Smooth muscle cell (in vitro differentiated cells): ENCODE measurements at regions not wholly inside any gene's neighbourhood (a gene's known extent, or its start where the extent isn't known, plus 50 kb on each side); places are given as distances from the start of the nearest gene placed in this dataset.

Source experiments
- DNase-seq: peaks from one replicate; lab custom pipeline; 2025; ENCODE audit not compliant: unreplicated experiment; lab: John Stamatoyannopoulos, UW
- H2AFZ ChIP-seq: fragments of 200-600 bp; sonication (generic); 2 replicates; pipeline ENCODE4 v1.6.0; 2016; ENCODE audit warnings: antibody characterized with exemption, low read depth, mild to moderate bottlenecking
- H3F3A ChIP-seq: fragments of 200-600 bp; sonication (generic); 2 replicates; pipeline ENCODE4 v1.6.0; 2017; ENCODE audit warnings: antibody characterized with exemption, low read depth
- H3K27ac ChIP-seq: fragments of 200-600 bp; sonication (generic); 2 replicates; pipeline ENCODE4 v1.5.1; 2016; ENCODE audit warnings: low read depth, mild to moderate bottlenecking
- H3K27me3 ChIP-seq: fragments of 200-600 bp; sonication (generic); 2 replicates; pipeline ENCODE4 v1.6.1; 2016; ENCODE audit warnings: low read depth, mild to moderate bottlenecking
- H3K36me3 ChIP-seq: fragments of 200-600 bp; sonication (generic); 2 replicates; pipeline ENCODE4 v1.5.1; 2016; ENCODE audit warnings: low read depth
- H3K4me1 ChIP-seq: fragments of 200-600 bp; sonication (generic); 2 replicates; pipeline ENCODE4 v1.5.1; 2016; ENCODE audit warnings: low read depth
- H3K4me2 ChIP-seq: fragments of 200-600 bp; sonication (generic); 2 replicates; pipeline ENCODE4 v1.6.0; 2016; ENCODE audit warnings: mild to moderate bottlenecking
- H3K4me3 ChIP-seq: fragments of 200-600 bp; sonication (generic); 2 replicates; pipeline ENCODE4 v1.5.1; 2016; ENCODE audit warnings: mild to moderate bottlenecking
- H3K79me2 ChIP-seq: fragments of 200-600 bp; sonication (generic); 2 replicates; pipeline ENCODE4 v1.6.0; 2016; ENCODE audit warnings: low read depth, mild to moderate bottlenecking
- H3K9ac ChIP-seq: fragments of 200-600 bp; sonication (generic); 2 replicates; pipeline ENCODE4 v1.6.0; 2016; ENCODE audit warnings: low read depth
- H3K9me3 ChIP-seq: fragments of 200-600 bp; sonication (generic); replicated peaks from 2 replicates; pipeline ENCODE4 v1.5.1; 2016; ENCODE audit warnings: low read depth
- H4K20me1 ChIP-seq: fragments of 200-600 bp; sonication (generic); 2 replicates; pipeline ENCODE4 v1.6.0; 2016; ENCODE audit warnings: low read depth
- WGBS: methylation state at CpG from one replicate; pipeline ENCODE4 v1.1.7; 2016; ENCODE audit warnings: low lambda C conversion rate; 5-methylcytosine and 5-hydroxymethylcytosine counted together
- TF ChIP-seq, protein P1 (sequence below): fragments of 200-600 bp; sonication (generic); IDR thresholded peaks from 2 replicates; pipeline ENCODE4 v1.5.1; 2017; ENCODE audit warnings: borderline replicate concordance, mild to moderate bottlenecking, antibody characterized with exemption; ENCODE audit not compliant: insufficient read depth, poor library complexity, severe bottlenecking

DNA sequence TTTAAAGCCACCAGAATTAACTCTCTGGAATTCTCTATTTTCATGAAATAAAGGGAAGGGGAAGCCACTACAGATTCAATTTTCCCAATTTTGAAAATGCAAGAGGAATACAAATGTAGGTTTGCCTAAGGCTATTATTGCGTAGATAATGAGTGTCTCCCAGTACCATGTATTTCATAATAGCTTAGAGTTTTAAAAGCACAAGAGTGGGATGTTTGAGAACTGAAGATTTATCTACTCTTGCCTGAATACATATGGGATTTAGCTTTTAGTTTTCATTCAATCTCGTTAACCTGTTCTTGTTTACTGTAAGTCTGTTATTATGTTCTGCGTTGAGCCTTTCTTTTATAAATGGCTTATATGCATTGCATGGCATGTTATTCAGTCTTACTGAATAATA is 795.1 kb downstream of the BRINP3 start:
- H3K4me1 ChIP-seq, result no peaks in the 10 kb centered on the region
- DNase-seq, result no peak
- H3F3A ChIP-seq, result no peaks in the 10 kb centered on the region
- H3K9me3 ChIP-seq, result no peaks in the 10 kb centered on the region
- H2AFZ ChIP-seq, result no peak overlapping the region
- WGBS, result 82% methylated on average over 3 of the region's 3 CpGs
- no peak overlapping the region for H3K4me3 ChIP-seq
- no peak overlapping the region for H3K4me2 ChIP-seq
- no peak overlapping the region for H3K9ac ChIP-seq
- no peak overlapping the region for H3K27ac ChIP-seq
- H3K36me3 ChIP-seq, result no peaks in the 10 kb centered on the region
- TF ChIP-seq, protein P1, sequence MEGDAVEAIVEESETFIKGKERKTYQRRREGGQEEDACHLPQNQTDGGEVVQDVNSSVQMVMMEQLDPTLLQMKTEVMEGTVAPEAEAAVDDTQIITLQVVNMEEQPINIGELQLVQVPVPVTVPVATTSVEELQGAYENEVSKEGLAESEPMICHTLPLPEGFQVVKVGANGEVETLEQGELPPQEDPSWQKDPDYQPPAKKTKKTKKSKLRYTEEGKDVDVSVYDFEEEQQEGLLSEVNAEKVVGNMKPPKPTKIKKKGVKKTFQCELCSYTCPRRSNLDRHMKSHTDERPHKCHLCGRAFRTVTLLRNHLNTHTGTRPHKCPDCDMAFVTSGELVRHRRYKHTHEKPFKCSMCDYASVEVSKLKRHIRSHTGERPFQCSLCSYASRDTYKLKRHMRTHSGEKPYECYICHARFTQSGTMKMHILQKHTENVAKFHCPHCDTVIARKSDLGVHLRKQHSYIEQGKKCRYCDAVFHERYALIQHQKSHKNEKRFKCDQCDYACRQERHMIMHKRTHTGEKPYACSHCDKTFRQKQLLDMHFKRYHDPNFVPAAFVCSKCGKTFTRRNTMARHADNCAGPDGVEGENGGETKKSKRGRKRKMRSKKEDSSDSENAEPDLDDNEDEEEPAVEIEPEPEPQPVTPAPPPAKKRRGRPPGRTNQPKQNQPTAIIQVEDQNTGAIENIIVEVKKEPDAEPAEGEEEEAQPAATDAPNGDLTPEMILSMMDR, result no peak
- H4K20me1 ChIP-seq, result no peaks in the 10 kb centered on the region
- H3K79me2 ChIP-seq, result no peaks in the 10 kb centered on the region
- H3K27me3 ChIP-seq, result peaks cover 18% of the 10 kb centered on the region

DNA sequence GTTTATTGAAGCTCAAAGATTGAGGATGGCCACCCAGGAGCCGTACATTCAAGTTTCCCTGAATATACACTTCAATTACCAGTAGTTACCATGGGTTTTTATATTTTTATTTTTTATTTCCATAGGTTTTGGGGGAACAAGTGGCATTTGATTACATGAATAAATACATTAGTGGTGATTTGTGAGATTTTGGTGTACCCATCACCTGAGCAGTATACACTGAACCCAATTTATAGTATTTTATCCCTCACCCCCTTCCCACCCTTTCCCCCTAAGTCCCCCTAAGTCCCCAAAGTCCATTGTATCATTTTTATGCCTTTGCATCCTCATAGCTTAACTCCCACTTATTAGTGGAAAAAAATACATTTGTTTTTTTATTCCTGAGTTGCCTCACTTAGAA is 791.4 kb downstream of the BRINP3 start:
- Histone ChIP-seq H3K4me2 (no peak overlapping the region), H3K4me1 (no peaks in the 10 kb centered on the region), H2AFZ (no peak overlapping the region), H3F3A (no peaks in the 10 kb centered on the region), H3K9ac (no peak overlapping the region), H3K36me3 (no peaks in the 10 kb centered on the region), H3K9me3 (no peaks in the 10 kb centered on the region), H3K27ac (no peak overlapping the region), H3K79me2 (no peaks in the 10 kb centered on the region), H4K20me1 (no peaks in the 10 kb centered on the region), H3K4me3 (no peak overlapping the region), H3K27me3 (peaks cover 13% of the 10 kb centered on the region)
- TF ChIP-seq, protein P1, result no peak
- 79% methylated on average over 1 of the region's 1 CpG for WGBS
- no peak for DNase-seq

DNA sequence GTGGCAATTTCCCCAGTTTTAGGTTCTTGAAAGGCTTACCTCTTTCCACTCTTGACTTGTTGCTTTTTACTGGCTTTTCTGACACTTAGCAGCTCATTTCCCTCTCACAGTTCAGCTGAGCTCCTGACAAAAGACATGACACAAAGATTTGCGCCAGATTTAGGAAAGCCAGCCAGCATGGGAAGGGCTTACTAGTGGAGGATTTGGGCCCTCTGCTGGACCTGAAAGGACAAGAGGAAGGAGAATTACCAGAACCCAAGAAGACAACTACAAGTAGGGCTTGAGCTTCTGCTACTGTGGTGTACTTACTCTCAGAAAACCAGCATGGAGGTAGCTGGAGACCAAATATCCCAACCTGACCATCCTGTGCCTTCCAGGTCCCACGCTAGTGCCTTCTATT is 784.5 kb downstream of the BRINP3 start:
- Histone ChIP-seq H4K20me1 (no peaks in the 10 kb centered on the region), H3K4me3 (no peak overlapping the region), H3K79me2 (no peaks in the 10 kb centered on the region), H3K27ac (no peak overlapping the region), H2AFZ (no peak overlapping the region), H3K27me3 (no peaks in the 10 kb centered on the region), H3K36me3 (no peaks in the 10 kb centered on the region), H3F3A (no peaks in the 10 kb centered on the region), H3K9ac (no peak overlapping the region), H3K4me1 (no peaks in the 10 kb centered on the region), H3K4me2 (no peak overlapping the region), H3K9me3 (no peaks in the 10 kb centered on the region)
- WGBS, result 86% methylated on average over 2 of the region's 2 CpGs
- DNase-seq, result no peak
- TF ChIP-seq, protein P1, result no peak

DNA sequence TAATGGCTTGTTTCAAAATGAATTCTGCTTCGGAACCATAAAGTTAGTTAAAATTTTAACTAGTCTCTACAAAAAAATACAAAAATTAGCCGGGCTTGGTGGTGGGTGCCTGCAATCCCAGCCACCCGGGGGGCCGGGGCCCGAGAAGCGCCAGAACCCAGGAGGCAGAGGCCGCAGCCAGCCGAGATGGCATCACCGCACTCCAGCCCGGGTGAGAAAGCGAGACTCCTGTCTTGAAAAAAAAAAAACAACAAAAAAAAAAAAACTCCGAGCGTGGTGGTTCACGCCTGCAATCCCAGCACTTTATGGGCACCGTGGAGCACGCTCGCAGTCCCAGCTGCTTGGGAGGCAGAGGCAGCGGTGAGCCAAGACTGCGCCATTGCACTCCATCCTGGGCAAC is 781.4 kb downstream of the BRINP3 start:
- no peak overlapping the region for H3K4me2 ChIP-seq
- no peak overlapping the region for H3K9ac ChIP-seq
- H3K79me2 ChIP-seq, result no peaks in the 10 kb centered on the region
- no peak overlapping the region for H2AFZ ChIP-seq
- no peaks in the 10 kb centered on the region for H4K20me1 ChIP-seq
- no peaks in the 10 kb centered on the region for H3K4me1 ChIP-seq
- H3K27me3 ChIP-seq, result no peaks in the 10 kb centered on the region
- DNase-seq, result no peak
- H3K4me3 ChIP-seq, result no peak overlapping the region
- no peaks in the 10 kb centered on the region for H3F3A ChIP-seq
- TF ChIP-seq, protein P1, result no peak
- 96% methylated on average over 19 of the region's 19 CpGs for WGBS
- H3K9me3 ChIP-seq, result no peaks in the 10 kb centered on the region
- no peak overlapping the region for H3K27ac ChIP-seq
- H3K36me3 ChIP-seq, result no peaks in the 10 kb centered on the region
